HCT116 (cell line): ENCODE measurements at regions not wholly inside any gene's neighbourhood (a gene's known extent, or its start where the extent isn't known, plus 50 kb on each side); places are given as distances from the start of the nearest gene placed in this dataset.
"Not testable (repeated sequence)": the region's sequence is repeated elsewhere in the genome, so short reads cannot be mapped to it uniquely, and the experiment has no call there.

ENCODE experiments used
- EZH2 ChIP-seq: fragments of 200-600 bp; sonication (generic); IDR thresholded peaks from 2 replicates; pipeline ENCODE4 v1.6.1; 2017; ENCODE audit warnings: antibody characterized with exemption, mixed run types
- ZNF274 ChIP-seq: fragments of 200-500 bp; sonication (Bioruptor generic); IDR thresholded peaks from 2 replicates; pipeline ENCODE4 v1.6.1; 2014; ENCODE audit warnings: mild to moderate bottlenecking, low read depth, low read length, inconsistent platforms
- TF ChIP-seq, protein P1 (sequence below): IDR thresholded peaks from 2 replicates; pipeline ENCODE4 v1.6.1; 2012

DNA sequence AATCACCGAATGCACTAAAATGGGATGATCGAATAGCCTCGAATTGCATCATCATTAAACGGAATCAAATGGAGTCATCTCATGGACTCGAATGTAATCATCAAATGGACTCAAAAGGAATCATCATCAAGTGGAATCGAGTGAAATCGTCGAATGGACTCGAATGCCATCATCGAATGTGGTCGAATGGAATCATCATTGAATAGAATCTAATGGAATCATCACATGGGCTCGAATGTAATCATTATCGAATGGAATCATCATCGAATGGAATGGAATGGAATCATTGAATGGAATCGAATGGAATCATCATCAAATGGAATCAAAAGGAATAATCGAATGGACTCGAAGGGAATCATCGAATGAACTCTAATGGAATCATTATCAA lies 224.3 kb downstream of the SHCBP1 start:
- TF ChIP-seq EZH2, ZNF274: not testable (repeated sequence)
- TF ChIP-seq, protein P1, sequence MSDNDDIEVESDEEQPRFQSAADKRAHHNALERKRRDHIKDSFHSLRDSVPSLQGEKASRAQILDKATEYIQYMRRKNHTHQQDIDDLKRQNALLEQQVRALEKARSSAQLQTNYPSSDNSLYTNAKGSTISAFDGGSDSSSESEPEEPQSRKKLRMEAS, result not testable (repeated sequence)
